Peyer's patch (tissue), 4 donors: ENCODE measurements at regions not wholly inside any gene's neighbourhood (a gene's known extent, or its start where the extent isn't known, plus 50 kb on each side); places are given as distances from the start of the nearest gene placed in this dataset.

ENCODE experiments used
- DNase-seq, 3 donors: peaks; one replicate each; pipeline ENCODE4 v3.0.0-alpha.2; 2017 to 2019
- H3K27ac ChIP-seq, 4 donors: fragments of 200-600 bp; sonication (generic); one replicate each; pipeline ENCODE4 v1.5.1; 2016 to 2019
- H3K27me3 ChIP-seq, 2 donors: fragments of 200-600 bp; sonication (generic); one replicate each; pipeline ENCODE4 v1.5.1; 2019
- H3K36me3 ChIP-seq, 3 donors: fragments of 200-600 bp; sonication (generic); one replicate each; pipeline ENCODE4 v1.5.1; 2016 to 2019
- H3K4me1 ChIP-seq, 4 donors: fragments of 200-600 bp; sonication (generic); one replicate each; pipeline ENCODE4 v1.5.1; 2016 to 2019
- H3K4me3 ChIP-seq, 4 donors: fragments of 200-600 bp; sonication (generic); 1 replicate in 3 of 4; 2 replicates in 1 of 4; pipeline ENCODE4 v1.5.1; 2016 to 2019; ENCODE audit warnings: mild to moderate bottlenecking in 1 of 4
- H3K9me3 ChIP-seq, 4 donors: fragments of 200-600 bp; sonication (generic); one replicate each; pipeline ENCODE4 v1.5.1; 2016 to 2019; ENCODE audit warnings: mild to moderate bottlenecking in 1 of 4
- POLR2A ChIP-seq, 2 donors: fragments of 450-650 bp; IDR thresholded peaks; one replicate each; pipeline ENCODE4 v1.5.1; 2017; ENCODE audit warnings: antibody characterized with exemption in 2 of 2, mild to moderate bottlenecking in 2 of 2, moderate library complexity in 2 of 2
- TF ChIP-seq, protein P1 (sequence below), 6 experiments: fragments of 450-650 bp in 4 of 6; fragments of 200-600 bp in 2 of 6; sonication (generic) in 1 of 6; IDR thresholded peaks; one replicate each; pipeline ENCODE4 v1.5.1; 2017 to 2019; ENCODE audit warnings: antibody characterized with exemption in 6 of 6, mild to moderate bottlenecking in 3 of 6, moderate library complexity in 1 of 6

DNA sequence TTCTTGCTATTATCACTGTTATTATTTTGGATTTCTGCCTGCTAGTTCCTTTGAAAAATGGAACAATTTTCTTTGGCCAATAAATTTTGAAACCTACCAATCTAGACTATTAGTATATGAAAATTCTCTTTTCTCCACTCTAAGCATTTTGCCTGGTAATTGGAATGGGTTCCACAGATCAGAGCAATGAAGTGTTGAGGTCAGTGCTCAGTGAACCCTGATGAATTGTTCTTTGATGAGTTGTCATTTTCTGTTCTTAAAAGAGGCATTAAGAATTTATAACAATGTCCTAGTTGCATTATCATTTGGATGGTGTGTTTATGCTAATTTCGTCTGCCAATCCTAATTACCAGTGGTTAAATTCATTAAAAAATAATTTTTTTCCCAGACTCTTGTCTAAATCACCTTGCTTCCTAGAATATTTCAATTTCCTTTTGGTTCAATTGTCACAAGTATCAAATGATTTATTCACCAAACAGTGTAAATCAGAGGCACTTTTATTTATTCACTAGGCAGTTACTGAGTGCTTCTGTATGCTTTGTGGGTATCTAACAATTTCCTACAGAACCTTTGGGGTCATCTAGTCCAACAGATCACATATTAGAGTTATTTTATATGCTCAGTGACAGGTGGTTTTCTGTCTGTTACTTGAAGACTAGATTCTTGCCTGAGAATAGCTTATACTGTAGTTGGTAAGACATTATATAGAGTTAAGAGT, 239.0 kb downstream of the DNAJB9 start:
- Histone ChIP-seq H3K9me3 (no peaks in the 10 kb centered on the region), H3K36me3 (no peaks in the 10 kb centered on the region), H3K4me1 (no peaks in the 10 kb centered on the region), H3K27me3 (no peaks in the 10 kb centered on the region), H3K4me3 (no peak overlapping the region), H3K27ac (no peak overlapping the region)
- TF ChIP-seq, protein P1, sequence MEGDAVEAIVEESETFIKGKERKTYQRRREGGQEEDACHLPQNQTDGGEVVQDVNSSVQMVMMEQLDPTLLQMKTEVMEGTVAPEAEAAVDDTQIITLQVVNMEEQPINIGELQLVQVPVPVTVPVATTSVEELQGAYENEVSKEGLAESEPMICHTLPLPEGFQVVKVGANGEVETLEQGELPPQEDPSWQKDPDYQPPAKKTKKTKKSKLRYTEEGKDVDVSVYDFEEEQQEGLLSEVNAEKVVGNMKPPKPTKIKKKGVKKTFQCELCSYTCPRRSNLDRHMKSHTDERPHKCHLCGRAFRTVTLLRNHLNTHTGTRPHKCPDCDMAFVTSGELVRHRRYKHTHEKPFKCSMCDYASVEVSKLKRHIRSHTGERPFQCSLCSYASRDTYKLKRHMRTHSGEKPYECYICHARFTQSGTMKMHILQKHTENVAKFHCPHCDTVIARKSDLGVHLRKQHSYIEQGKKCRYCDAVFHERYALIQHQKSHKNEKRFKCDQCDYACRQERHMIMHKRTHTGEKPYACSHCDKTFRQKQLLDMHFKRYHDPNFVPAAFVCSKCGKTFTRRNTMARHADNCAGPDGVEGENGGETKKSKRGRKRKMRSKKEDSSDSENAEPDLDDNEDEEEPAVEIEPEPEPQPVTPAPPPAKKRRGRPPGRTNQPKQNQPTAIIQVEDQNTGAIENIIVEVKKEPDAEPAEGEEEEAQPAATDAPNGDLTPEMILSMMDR (IDR thresholded peaks at IDR 0.05), result no peak
- TF ChIP-seq POLR2A (IDR thresholded peaks at IDR 0.05), result no peak
- DNase-seq, result no peak

DNA sequence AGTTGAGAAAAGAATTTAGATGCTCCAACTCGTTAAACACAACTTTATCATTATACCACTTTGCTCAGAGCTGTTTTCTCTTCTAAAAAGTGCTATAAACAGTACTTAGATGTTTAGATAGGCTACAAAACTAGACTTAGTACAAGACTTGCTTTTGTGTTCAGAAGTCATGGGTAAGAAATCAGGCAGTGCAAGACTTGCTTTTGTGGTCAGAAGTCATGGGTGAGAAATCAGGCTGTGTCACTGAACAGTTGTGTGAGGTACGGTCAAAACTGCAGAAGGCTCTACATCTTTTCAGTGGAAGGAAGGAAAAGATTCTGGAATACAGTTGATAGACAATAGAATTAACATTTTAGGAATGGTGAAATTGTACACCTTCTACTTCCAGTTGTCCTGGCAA, 239.7 kb downstream of the DNAJB9 start:
- no peaks in the 10 kb centered on the region for H3K27me3 ChIP-seq
- H3K27ac ChIP-seq, result no peak overlapping the region
- H3K9me3 ChIP-seq, result no peaks in the 10 kb centered on the region
- TF ChIP-seq, protein P1 (IDR thresholded peaks at IDR 0.05), result no peak
- TF ChIP-seq POLR2A (IDR thresholded peaks at IDR 0.05), result no peak
- H3K4me1 ChIP-seq, result no peaks in the 10 kb centered on the region
- no peak overlapping the region for H3K4me3 ChIP-seq
- DNase-seq, result no peak
- H3K36me3 ChIP-seq, result no peaks in the 10 kb centered on the region

DNA sequence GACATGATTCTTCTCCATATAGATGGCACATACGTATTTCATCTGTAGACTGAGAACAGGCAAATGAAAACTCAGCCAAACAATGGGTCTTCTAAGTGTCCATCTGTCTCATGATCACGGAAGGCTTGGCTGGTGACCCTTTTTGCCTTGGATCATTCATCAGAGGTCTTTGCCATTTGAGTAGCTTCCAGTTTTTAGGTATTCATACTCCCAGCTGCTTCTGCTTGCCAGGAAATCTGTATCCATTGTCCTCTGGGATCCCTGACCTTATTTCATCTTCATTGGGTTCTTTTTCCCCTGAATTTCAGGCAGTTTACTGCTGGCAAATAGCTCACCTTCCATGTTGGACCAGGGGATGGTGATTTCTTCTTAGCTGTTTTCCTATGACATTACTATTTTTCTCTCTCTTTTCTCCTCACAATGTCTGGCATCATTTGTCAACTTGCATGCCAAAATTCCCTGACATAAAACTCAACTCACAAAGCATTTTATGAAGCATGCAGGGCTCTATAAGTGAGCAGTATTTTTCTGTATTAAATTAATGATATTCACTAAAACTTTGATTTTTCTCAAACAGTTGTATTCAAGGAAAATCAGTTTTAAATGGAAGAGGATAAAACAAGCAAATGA, 241.2 kb downstream of the DNAJB9 start:
- H3K9me3 ChIP-seq, result no peaks in the 10 kb centered on the region
- no peak overlapping the region for H3K27ac ChIP-seq
- no peaks in the 10 kb centered on the region for H3K36me3 ChIP-seq
- no peaks in the 10 kb centered on the region for H3K27me3 ChIP-seq
- H3K4me3 ChIP-seq, result no peak overlapping the region
- DNase-seq, result no peak
- H3K4me1 ChIP-seq, result no peaks in the 10 kb centered on the region
- TF ChIP-seq, protein P1 (IDR thresholded peaks at IDR 0.05), result no peak
- TF ChIP-seq POLR2A (IDR thresholded peaks at IDR 0.05), result no peak

DNA sequence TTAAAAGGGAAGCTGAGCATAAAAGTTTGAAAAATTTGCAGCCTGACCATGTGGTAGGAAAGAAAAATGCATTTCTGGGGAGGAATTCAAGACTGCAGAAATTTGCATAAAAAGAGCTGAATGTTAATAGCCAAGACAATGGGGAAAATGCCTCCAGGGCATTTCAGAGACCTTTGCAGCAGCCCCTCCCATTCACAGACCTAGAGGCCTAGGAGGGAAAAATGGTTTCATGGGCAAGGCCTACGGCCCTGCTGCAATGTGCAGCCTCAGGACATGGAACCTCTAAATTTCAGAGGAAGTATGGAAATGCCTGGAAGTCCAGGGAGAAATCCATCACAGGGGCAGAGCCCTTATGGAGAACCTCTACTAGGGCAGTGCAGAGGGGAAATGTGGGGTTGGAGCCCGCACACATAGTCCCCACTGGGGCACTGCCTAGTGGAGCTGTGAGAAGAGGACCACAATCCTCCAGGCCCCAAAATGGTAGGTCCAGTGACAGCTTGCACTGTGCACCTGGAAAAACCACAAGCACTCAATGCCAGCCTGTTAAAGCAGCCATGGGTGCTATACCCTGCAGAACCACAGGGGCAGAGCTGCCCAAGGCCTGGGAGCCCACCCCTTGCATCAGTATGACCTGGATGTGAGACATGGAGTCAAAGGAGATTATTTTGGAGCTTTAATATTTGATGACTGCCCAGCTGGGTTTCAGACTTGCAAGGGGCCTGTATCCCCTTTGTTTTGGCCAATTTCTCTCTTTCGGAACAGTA, 243.8 kb downstream of the DNAJB9 start:
- no peak overlapping the region for H3K4me3 ChIP-seq
- no peak for DNase-seq
- no peak overlapping the region for H3K27ac ChIP-seq
- H3K9me3 ChIP-seq, result no peaks in the 10 kb centered on the region
- no peaks in the 10 kb centered on the region for H3K4me1 ChIP-seq
- H3K27me3 ChIP-seq, result no peaks in the 10 kb centered on the region
- H3K36me3 ChIP-seq, result no peaks in the 10 kb centered on the region
- TF ChIP-seq, protein P1 (IDR thresholded peaks at IDR 0.05), result no peak
- TF ChIP-seq POLR2A (IDR thresholded peaks at IDR 0.05), result no peak

DNA sequence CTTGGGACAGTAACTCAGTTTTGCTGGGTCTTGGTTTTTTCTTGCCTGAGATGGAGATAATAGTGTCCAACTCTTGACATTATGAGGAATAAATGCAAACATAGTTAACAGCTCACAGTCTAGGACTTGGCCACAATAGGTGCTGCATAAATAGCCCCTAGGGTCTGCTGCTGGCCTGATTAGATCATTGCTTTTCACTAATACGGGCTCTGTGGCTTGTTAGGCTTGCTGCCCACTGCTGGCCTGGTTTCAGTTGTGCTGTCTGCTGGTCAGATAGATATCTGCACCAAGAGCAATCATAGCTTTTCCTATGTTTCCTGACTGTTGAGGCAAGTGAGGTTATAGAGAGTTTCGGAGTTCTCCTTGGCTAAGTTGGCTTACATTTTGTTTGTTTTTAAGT, 246.1 kb downstream of the DNAJB9 start:
- no peaks in the 10 kb centered on the region for H3K27me3 ChIP-seq
- H3K36me3 ChIP-seq, result no peaks in the 10 kb centered on the region
- no peak for TF ChIP-seq POLR2A (IDR thresholded peaks at IDR 0.05)
- TF ChIP-seq, protein P1 (IDR thresholded peaks at IDR 0.05), result no peak
- H3K4me1 ChIP-seq, result no peaks in the 10 kb centered on the region
- H3K9me3 ChIP-seq, result no peaks in the 10 kb centered on the region
- DNase-seq, result no peak
- no peak overlapping the region for H3K4me3 ChIP-seq
- H3K27ac ChIP-seq, result no peak overlapping the region
